Left colon (tissue), 2 donors: ENCODE measurements at regions not wholly inside any gene's neighbourhood (a gene's known extent, or its start where the extent isn't known, plus 50 kb on each side); places are given as distances from the start of the nearest gene placed in this dataset.
A peak's percentile ranks its signal among the peaks of the same experiment; 100 is the strongest.
"Not testable (repeated sequence)": the region's sequence is repeated elsewhere in the genome, so short reads cannot be mapped to it uniquely, and the experiment has no call there.

Experiments used
- ATAC-seq: fragments of 200-7000 bp; cut with Tn5 transposase; one replicate; pipeline ENCODE4 v1.9.1; 2020; ENCODE audit warnings: mild to moderate bottlenecking, moderate library complexity
- DNase-seq, 2 donors: peaks; one replicate each; pipeline ENCODE4 v3.0.0-alpha.2; 2020
- intact Hi-C, 2 donors: fragments of 100-400 bp; cut with DNase I in 1 of 2; cut with micrococcal nuclease in 1 of 2; formaldehyde crosslinking; loops; one replicate each; pipeline versions ENCODE4 v1.11.2 to v1.14.0; 2022; cut with DNase I, micrococcal nuclease
- donor health status: DM: no; HTN: no; CAD: no.
- donor health status: DM: yes; HTN: yes; CAD: no.

- DNase-seq (no peak), ATAC-seq (no peak)
- intact Hi-C loops, result no loop called here
Observed at GRCh38 chr10:89981891-89982290, 280.5 kb downstream of the KIF20B start.

DNA sequence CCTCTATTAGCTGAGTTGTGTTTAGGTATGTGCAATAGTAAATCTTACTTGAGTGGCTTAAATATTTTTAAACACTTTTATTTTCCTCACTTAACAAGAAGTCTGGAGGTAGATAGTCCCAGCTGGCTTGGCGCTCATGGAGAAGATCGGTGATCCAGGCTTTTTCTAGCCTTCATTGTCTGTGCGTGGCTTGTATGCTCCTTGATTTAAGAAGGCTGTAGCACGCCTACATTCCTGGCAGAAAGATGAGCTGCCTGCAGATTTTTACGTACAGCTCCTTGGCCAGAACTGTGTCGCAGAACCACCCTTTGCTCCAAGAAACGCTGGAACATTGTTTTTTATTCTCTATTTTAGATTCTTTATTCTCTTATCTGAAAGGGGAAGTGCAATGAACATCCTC lies 284.1 kb downstream of the KIF20B start:
- ATAC-seq (no peak), DNase-seq (no peak)
- intact Hi-C loops, result no loop called here

- intact Hi-C loops, DNase-seq, ATAC-seq: not testable (repeated sequence)
Observed at GRCh38 chr10:89988361-89988760, 287.0 kb downstream of the KIF20B start.

- ATAC-seq (no peak), DNase-seq (no peak)
- intact Hi-C loops, result no loop called here
Observed at GRCh38 chr10:89992575-89992974, 291.2 kb downstream of the KIF20B start.

- intact Hi-C loops, result no loop called here
- no peak for DNase-seq
- no peak for ATAC-seq
Observed at GRCh38 chr10:90007226-90007625, 305.8 kb downstream of the KIF20B start.

DNA sequence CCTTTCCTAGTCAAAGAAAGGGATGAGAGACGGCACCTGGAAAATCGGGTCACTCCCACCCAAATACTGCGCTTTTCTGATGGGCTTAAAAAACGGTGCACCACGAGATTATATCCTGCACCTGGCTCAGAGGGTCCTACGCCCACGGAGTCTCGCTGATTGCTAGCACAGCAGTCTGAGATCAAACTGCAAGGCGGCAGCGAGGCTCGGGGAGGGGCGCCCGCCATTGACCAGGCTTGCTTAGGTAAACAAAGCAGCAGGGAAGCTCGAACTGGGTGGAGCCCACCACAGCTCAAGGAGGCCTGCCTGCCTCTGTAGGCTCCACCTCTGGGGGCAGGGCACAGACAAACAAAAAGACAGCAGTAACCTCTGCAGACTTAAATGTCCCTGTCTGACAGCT lies 309.9 kb downstream of the KIF20B start:
- ATAC-seq, DNase-seq, intact Hi-C loops: not testable (repeated sequence)

DNA sequence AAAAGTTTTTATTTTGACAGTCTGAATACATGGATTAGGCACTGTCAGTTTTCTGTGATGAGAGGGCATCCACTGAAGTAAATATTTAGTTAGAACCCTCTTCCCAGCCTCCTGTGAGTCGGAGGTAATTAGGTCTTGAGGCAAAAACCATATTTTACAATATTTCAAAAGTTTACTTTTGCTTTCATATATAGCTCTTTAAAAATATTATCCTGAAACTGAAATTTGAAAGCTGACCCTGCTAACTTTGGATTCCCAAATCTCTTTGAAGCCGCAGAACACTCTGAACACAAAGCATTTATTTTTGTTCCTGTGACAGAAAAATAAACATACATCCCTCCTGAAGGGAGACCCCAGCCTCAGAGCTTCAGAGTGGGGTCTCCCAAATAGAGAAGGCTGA lies 317.4 kb downstream of the KIF20B start:
- DNase-seq (no peak), ATAC-seq (no peak)
- intact Hi-C loops, result no loop called here

GRCh38 chr10:90020506-90020905 lies 319.1 kb downstream of the KIF20B start:
- ATAC-seq (peak; percentile 82), DNase-seq (no peak)
- intact Hi-C loops, result no loop called here

- DNase-seq (no peak), ATAC-seq (no peak)
- intact Hi-C loops, result no loop called here
Observed at GRCh38 chr10:90023950-90024349, 322.6 kb downstream of the KIF20B start.

- intact Hi-C loops, result no loop called here
- ATAC-seq (no peak), DNase-seq (no peak)
Observed at GRCh38 chr10:90028312-90028711, 326.9 kb downstream of the KIF20B start.

- ATAC-seq (no peak), DNase-seq (no peak)
- intact Hi-C loops, result no loop called here
Observed at GRCh38 chr10:90031776-90032175, 330.4 kb downstream of the KIF20B start.

GRCh38 chr10:90032519-90032918 lies 331.1 kb downstream of the KIF20B start:
- intact Hi-C loops, result no loop called here
- no peak for DNase-seq
- no peak for ATAC-seq

DNA sequence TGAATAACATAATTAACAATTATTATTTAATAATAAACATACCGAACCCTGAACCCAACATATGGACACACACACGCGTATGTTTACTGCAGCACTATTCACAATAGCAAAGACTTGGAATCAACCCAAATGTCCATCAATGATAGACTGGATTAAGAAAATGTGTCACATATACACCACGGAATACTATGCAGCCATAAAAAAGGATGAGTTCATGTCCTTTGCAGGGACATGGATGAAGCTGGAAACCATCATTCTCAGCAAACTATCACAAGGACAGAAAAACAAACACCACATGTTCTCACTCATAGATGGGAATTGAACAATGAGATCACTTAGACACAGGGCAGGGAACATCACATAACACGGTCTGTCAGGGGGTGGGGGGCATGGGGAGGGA lies 333.5 kb downstream of the KIF20B start:
- DNase-seq, intact Hi-C loops, ATAC-seq: not testable (repeated sequence)

- DNase-seq, result no peak
Observed at GRCh38 chr10:90041585-90041984, 340.2 kb downstream of the KIF20B start.

GRCh38 chr10:90042075-90042474 lies 340.7 kb downstream of the KIF20B start:
- ATAC-seq (no peak), DNase-seq (no peak)
- intact Hi-C loops, result no loop called here

More at GRCh38 chr10:90041585-90041984, 340.2 kb downstream of the KIF20B start:
- no peak for ATAC-seq
- intact Hi-C loops, result no loop called here

- intact Hi-C loops, result no loop called here
- ATAC-seq (no peak), DNase-seq (no peak)
Observed at GRCh38 chr10:90047243-90047729, 345.9 kb downstream of the KIF20B start.

- DNase-seq (no peak), ATAC-seq (no peak)
- intact Hi-C loops, result no loop called here
Observed at GRCh38 chr10:90051053-90051452, 349.7 kb downstream of the KIF20B start.

DNA sequence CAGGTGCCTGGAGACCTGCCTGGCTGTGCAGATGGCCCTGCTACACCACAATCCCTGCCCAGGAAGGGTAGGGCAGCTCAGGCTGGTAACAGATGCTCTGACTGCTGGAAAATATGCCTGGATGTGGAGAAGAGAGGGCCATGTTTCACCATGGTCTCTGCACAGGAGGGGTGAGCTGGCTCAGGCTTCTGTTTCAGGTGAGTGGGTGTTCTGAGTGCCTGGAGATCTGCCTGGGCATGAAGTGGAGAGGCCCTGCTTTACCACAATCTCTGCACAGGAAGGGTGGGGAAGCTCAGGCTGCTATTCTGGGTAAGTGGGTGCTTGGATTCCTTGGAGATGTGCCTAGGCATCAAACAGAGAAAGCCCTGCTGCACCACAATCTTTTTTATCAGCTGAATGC lies 350.1 kb downstream of the KIF20B start:
- intact Hi-C loops, result no loop called here
- ATAC-seq, result no peak
- DNase-seq, result no peak

- intact Hi-C loops, result no loop called here
- ATAC-seq (no peak), DNase-seq (no peak)
Observed at GRCh38 chr10:90062786-90063185, 361.4 kb downstream of the KIF20B start.

DNA sequence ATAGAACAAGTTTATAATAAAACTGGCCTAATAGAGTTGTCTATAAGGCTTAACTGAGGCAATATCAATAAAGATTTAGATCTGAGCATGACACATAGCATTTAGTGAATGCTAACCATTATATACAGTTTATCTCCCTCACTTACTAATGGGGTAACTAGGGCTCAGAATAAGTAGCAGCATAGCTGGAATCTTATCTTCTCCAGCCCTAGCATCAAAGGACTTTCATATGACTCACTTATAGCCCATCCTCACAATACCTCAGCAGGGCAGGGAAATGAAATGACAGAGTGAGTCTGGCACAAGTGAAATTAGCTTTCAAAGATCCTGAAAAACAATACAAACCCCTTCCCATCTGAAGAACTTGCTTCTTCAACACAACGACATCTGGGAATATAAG lies 362.9 kb downstream of the KIF20B start:
- DNase-seq (no peak), ATAC-seq (no peak)
- intact Hi-C loops, result no loop called here

DNA sequence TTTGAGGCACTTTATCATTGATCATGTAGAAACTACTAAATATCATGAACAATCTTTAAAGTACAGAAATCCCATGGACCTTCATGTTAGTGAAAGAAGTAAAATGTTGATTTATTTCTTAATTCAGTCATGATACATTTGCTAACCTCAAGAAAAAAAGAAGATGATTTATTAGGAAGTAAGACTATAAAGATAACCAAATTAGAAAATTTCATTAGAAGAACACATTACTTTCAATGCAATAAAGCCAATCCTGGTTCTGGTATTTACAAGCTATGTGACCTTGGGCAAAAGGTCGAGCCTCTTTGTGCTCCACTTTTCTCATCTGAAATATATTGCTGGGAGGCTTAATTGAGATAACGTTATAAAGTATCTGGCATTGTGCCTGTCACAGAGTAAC lies 365.0 kb downstream of the KIF20B start:
- intact Hi-C loops, result no loop called here
- no peak for ATAC-seq

GRCh38 chr10:90075995-90076394 lies 374.6 kb downstream of the KIF20B start:
- intact Hi-C loops, result no loop called here
- DNase-seq, result no peak
- ATAC-seq, result no peak

More for the DNA sequence above, 365.0 kb downstream of the KIF20B start:
- no peak for DNase-seq
